Endothelial cell of umbilical vein (primary cell): ENCODE measurements at regions not wholly inside any gene's neighbourhood (a gene's known extent, or its start where the extent isn't known, plus 50 kb on each side); places are given as distances from the start of the nearest gene placed in this dataset.

Source experiments
- BruUV-seq: library from RNA; stranded (reverse); fragments of 400-500 nt; replicated peaks from 2 replicates; lab custom pipeline; 2021; lab: Mats Ljungman, UMichigan
- CTCF ChIA-PET: fragments of 300-600, 350-600 bp; sonication (Branson Sonifier 250); formaldehyde crosslinking; loops from one replicate; lab custom pipeline; 2021; ENCODE audit warnings: antibody characterized with exemption, inconsistent platforms; lab: Charles Lee
- POLR2A ChIA-PET: fragments of 300-600, 350-600 bp; sonication (Branson Sonifier 250); formaldehyde crosslinking; loops from one replicate; lab custom pipeline; 2021; ENCODE audit warnings: antibody characterized with exemption, inconsistent platforms; lab: Charles Lee
- DNase-seq: peaks from one replicate; pipeline ENCODE4 v3.0.0-alpha.2; 2011; ENCODE audit warnings: low read depth, low spot score
- FAIRE-seq: peaks from 2 replicates; lab custom pipeline; 2011; peaks lifted over from hg19 to GRCh38; lab: Jason Lieb, UNC
- H2AFZ ChIP-seq: 2 replicates; pipeline ENCODE4 v1.6.0; 2012; ENCODE audit warnings: low read depth, low read length, control low read depth, inconsistent platforms
- H3K27ac ChIP-seq: 2 replicates; pipeline ENCODE4 v1.5.1; 2011; ENCODE audit warnings: low read depth, mild to moderate bottlenecking, control low read depth, low read length, moderate library complexity; ENCODE audit not compliant: insufficient read depth
- H3K27me3 ChIP-seq, 2 experiments: 2 replicates each; pipeline versions ENCODE4 v1.6.0 to v1.6.1; 2011; ENCODE audit warnings: low read length in 2 of 2, mixed read lengths in 1 of 2; ENCODE audit not compliant: control insufficient read depth in 2 of 2, insufficient read depth in 2 of 2
- H3K36me3 ChIP-seq, 2 experiments: 2 replicates in 1 of 2; 3 replicates in 1 of 2; pipeline ENCODE4 v1.5.1; 2011; ENCODE audit warnings: low read length in 2 of 2, mild to moderate bottlenecking in 1 of 2, moderate library complexity in 1 of 2; ENCODE audit not compliant: control insufficient read depth in 2 of 2, insufficient read depth in 2 of 2; ENCODE audit errors: extremely low read depth in 1 of 2
- H3K4me1 ChIP-seq: 3 replicates; pipeline ENCODE4 v1.5.1; 2011; ENCODE audit warnings: mild to moderate bottlenecking, low read length; ENCODE audit not compliant: control insufficient read depth, insufficient read depth; ENCODE audit errors: extremely low read depth
- H3K4me2 ChIP-seq: 2 replicates; pipeline ENCODE4 v1.6.1; 2011; ENCODE audit warnings: low read length, control low read depth, mixed read lengths; ENCODE audit not compliant: insufficient read depth
- H3K4me3 ChIP-seq, 3 experiments: fragments of 200-600 bp in 1 of 3; sonication (generic), shearing (Covaris generic) in 1 of 3; replicated peaks in 1 of 3; 2 replicates each; pipeline ENCODE4 v1.5.1; 2011 to 2016; ENCODE audit warnings: control low read depth in 3 of 3, low read length in 3 of 3, mild to moderate bottlenecking in 2 of 3, inconsistent platforms in 1 of 3, low read depth in 1 of 3, moderate library complexity in 1 of 3; ENCODE audit not compliant: insufficient read depth in 1 of 3
- H3K79me2 ChIP-seq: 2 replicates; pipeline ENCODE4 v1.6.0; 2012; ENCODE audit warnings: low read length, inconsistent platforms; ENCODE audit not compliant: control insufficient read depth, insufficient read depth
- H3K9ac ChIP-seq: replicated peaks from 2 replicates; pipeline ENCODE3; 2011; ENCODE audit warnings: low read length, control low read depth; ENCODE audit not compliant: insufficient read depth; ENCODE audit errors: extremely low read depth
- H3K9me1 ChIP-seq: replicated peaks from 3 replicates; pipeline ENCODE4 v1.6.0; 2011; ENCODE audit warnings: mild to moderate bottlenecking, low read length; ENCODE audit not compliant: control insufficient read depth, insufficient read depth; ENCODE audit errors: extremely low read depth
- H3K9me3 ChIP-seq: replicated peaks from 2 replicates; pipeline ENCODE4 v1.5.1; 2012; ENCODE audit warnings: low read length, inconsistent platforms; ENCODE audit not compliant: control insufficient read depth, insufficient read depth
- H4K20me1 ChIP-seq: replicated peaks from 2 replicates; pipeline ENCODE3; 2011; ENCODE audit warnings: mild to moderate bottlenecking, low read length; ENCODE audit not compliant: control insufficient read depth, insufficient read depth; ENCODE audit errors: extremely low read depth
- CTCF ChIP-seq, 2 donors: IDR thresholded peaks; 1 replicate in 1 of 2; 2 replicates in 1 of 2; pipeline ENCODE4 v1.5.1; 2011; ENCODE audit warnings: low read length in 2 of 2, mild to moderate bottlenecking in 2 of 2, moderate library complexity in 2 of 2, control low read depth in 1 of 2, inconsistent platforms in 1 of 2, low read depth in 1 of 2; ENCODE audit not compliant: insufficient read depth in 1 of 2; ENCODE audit errors: extremely low read depth in 1 of 2
- EZH2 ChIP-seq: IDR thresholded peaks from 2 replicates; pipeline ENCODE4 v1.6.1; 2012; ENCODE audit warnings: borderline replicate concordance, low read depth, mild to moderate bottlenecking, moderate library complexity, low read length, inconsistent platforms; ENCODE audit not compliant: severe bottlenecking
- FOS ChIP-seq: IDR thresholded peaks from 2 replicates; pipeline ENCODE4 v1.6.1; 2011; ENCODE audit warnings: mild to moderate bottlenecking, low read length, moderate library complexity, borderline replicate concordance; ENCODE audit not compliant: insufficient read depth
- GATA2 ChIP-seq: IDR thresholded peaks from 2 replicates; pipeline ENCODE4 v1.7.0; 2011; ENCODE audit warnings: low read depth, mild to moderate bottlenecking, moderate library complexity, mixed read lengths, low read length; ENCODE audit not compliant: insufficient read length, insufficient read depth
- JUN ChIP-seq: IDR thresholded peaks from 2 replicates; pipeline ENCODE4 v1.6.1; 2011; ENCODE audit warnings: borderline replicate concordance, low read depth; ENCODE audit not compliant: insufficient read length, insufficient read depth
- MAX ChIP-seq: IDR thresholded peaks from 2 replicates; pipeline ENCODE4 v1.6.1; 2011; ENCODE audit not compliant: insufficient read depth, insufficient read length
- MYC ChIP-seq: IDR thresholded peaks from one replicate; pipeline ENCODE4 v1.6.1; 2011; ENCODE audit warnings: mild to moderate bottlenecking, low read depth, low read length
- POLR2A ChIP-seq: IDR thresholded peaks from 2 replicates; pipeline ENCODE4 v1.6.1; 2012; ENCODE audit warnings: low read depth, mild to moderate bottlenecking, control low read depth, low read length
- POLR2AphosphoS5 ChIP-seq: IDR thresholded peaks from 2 replicates; pipeline ENCODE4 v1.6.1; 2012; ENCODE audit warnings: low read depth, mild to moderate bottlenecking, control low read depth, low read length, moderate library complexity; ENCODE audit not compliant: insufficient read depth
- dilution Hi-C: fragments of 300-500 bp; cut with MboI; formaldehyde crosslinking; loops from one replicate; pipeline ENCODE4 v1.15.0; 2019; ENCODE audit warnings: low sequenced_read_pairs; ENCODE audit not compliant: extremely low pct_ligation_motif_present
- intact Hi-C: fragments of 100-400 bp; cut with micrococcal nuclease; formaldehyde crosslinking; loops from one replicate; pipeline ENCODE4 v1.10.0; 2022

GRCh38 chr3:152149832-152150231 lies 118.9 kb upstream of the MBNL1 start:
- CTCF ChIA-PET = no interaction called here

More at GRCh38 chr3:152149832-152150231, 118.9 kb upstream of the MBNL1 start:
- H3K4me3 ChIP-seq = no peak overlapping the region
- no peaks in the 10 kb centered on the region for H3K9me3 ChIP-seq
- H3K79me2 ChIP-seq = no peaks in the 10 kb centered on the region
- intact Hi-C loops = no loop called here
- H3K9ac ChIP-seq = no peak overlapping the region
- dilution Hi-C loops = no loop called here
- FAIRE-seq (no peak), DNase-seq (no peak)
- no peak overlapping the region for H3K27ac ChIP-seq
- H4K20me1 ChIP-seq = no peaks in the 10 kb centered on the region
- no TSS peak for BruUV-seq
- no peaks in the 10 kb centered on the region for H3K27me3 ChIP-seq
- no peak overlapping the region for H3K4me2 ChIP-seq
- no peak overlapping the region for H2AFZ ChIP-seq
- no peaks in the 10 kb centered on the region for H3K9me1 ChIP-seq
- no peaks in the 10 kb centered on the region for H3K4me1 ChIP-seq
- POLR2A ChIA-PET = no interaction called here
- TF ChIP-seq POLR2AphosphoS5 (no peak), CTCF (IDR thresholded peaks at IDR 0.05; ENCODE audit: extremely low read depth in 1 of 2, insufficient read depth in 1 of 2, low read depth in 1 of 2, low read length in 2 of 2) (no peak), GATA2 (no peak), FOS (no peak), EZH2 (no peak), JUN (no peak), MAX (no peak), MYC (no peak), POLR2A (no peak)
- no peaks in the 10 kb centered on the region for H3K36me3 ChIP-seq
